ENCODE measurements at regions not wholly inside any gene's neighbourhood (a gene's known extent, or its start where the extent isn't known, plus 50 kb on each side); places are given as distances from the start of the nearest gene placed in this dataset.

GRCh38 chr2:149692961-149693396, 105.4 kb upstream of the MMADHC start:
- no peaks in the 10 kb centered on the region for H3K79me2 ChIP-seq (ENCODE audit: insufficient read depth, low read length)
- H3K4me3 ChIP-seq (ENCODE audit: low read length, poor library complexity, severe bottlenecking): no peak overlapping the region
- no peak overlapping the region for H3K9ac ChIP-seq (ENCODE audit: low read depth, low read length, poor library complexity, severe bottlenecking)
- no peaks in the 10 kb centered on the region for H3K36me3 ChIP-seq (ENCODE audit: insufficient read depth, low read length)
- no peaks in the 10 kb centered on the region for H3F3A ChIP-seq (ENCODE audit: low read depth)
- H3K4me1 ChIP-seq (ENCODE audit: insufficient read depth, low read length, poor library complexity, severe bottlenecking): no peaks in the 10 kb centered on the region
- no peaks in the 10 kb centered on the region for H3K9me2 ChIP-seq (replicated peaks; ENCODE audit: low read depth, low read length)
- TF ChIP-seq EZH2phosphoT487 (IDR thresholded peaks at IDR 0.05; ENCODE audit: borderline replicate concordance): no peak
- no peak for TF ChIP-seq CTCF (conservative IDR thresholded peaks at IDR 0.05; ENCODE audit: low read length)
- no peaks in the 10 kb centered on the region for H3K27me3 ChIP-seq (ENCODE audit: insufficient read depth, low read length, poor library complexity, severe bottlenecking)
- H3K9me3 ChIP-seq (ENCODE audit: insufficient read depth, low read depth, low read length): no peaks in the 10 kb centered on the region
- no peaks in the 10 kb centered on the region for H4K20me1 ChIP-seq (ENCODE audit: insufficient read depth, low read length, poor library complexity, severe bottlenecking)
- no peak overlapping the region for H2AFZ ChIP-seq (ENCODE audit: low read length)
- no peak overlapping the region for H3K4me2 ChIP-seq (ENCODE audit: low read depth, low read length, poor library complexity, severe bottlenecking)

GRCh38 chr2:149690825-149691224, 103.2 kb upstream of the MMADHC start:
- H3K36me3 ChIP-seq (ENCODE audit: insufficient read depth, low read length): no peaks in the 10 kb centered on the region
- H2AFZ ChIP-seq (ENCODE audit: low read length): no peak overlapping the region
- H3K79me2 ChIP-seq (ENCODE audit: insufficient read depth, low read length): no peaks in the 10 kb centered on the region
- H3K27me3 ChIP-seq (ENCODE audit: insufficient read depth, low read length, poor library complexity, severe bottlenecking): no peaks in the 10 kb centered on the region
- no peaks in the 10 kb centered on the region for H3K9me3 ChIP-seq (ENCODE audit: insufficient read depth, low read depth, low read length)
- H3K4me2 ChIP-seq (ENCODE audit: low read depth, low read length, poor library complexity, severe bottlenecking): no peak overlapping the region
- H3K9me2 ChIP-seq (replicated peaks; ENCODE audit: low read depth, low read length): no peaks in the 10 kb centered on the region
- H3K4me1 ChIP-seq (ENCODE audit: insufficient read depth, low read length, poor library complexity, severe bottlenecking): no peaks in the 10 kb centered on the region
- no peaks in the 10 kb centered on the region for H4K20me1 ChIP-seq (ENCODE audit: insufficient read depth, low read length, poor library complexity, severe bottlenecking)
- H3F3A ChIP-seq (ENCODE audit: low read depth): no peaks in the 10 kb centered on the region
- no peak for TF ChIP-seq EZH2phosphoT487 (IDR thresholded peaks at IDR 0.05; ENCODE audit: borderline replicate concordance)
- TF ChIP-seq CTCF (conservative IDR thresholded peaks at IDR 0.05; ENCODE audit: low read length): no peak
- H3K9ac ChIP-seq (ENCODE audit: low read depth, low read length, poor library complexity, severe bottlenecking): no peak overlapping the region
- no peak overlapping the region for H3K4me3 ChIP-seq (ENCODE audit: low read length, poor library complexity, severe bottlenecking)

- no peaks in the 10 kb centered on the region for H4K20me1 ChIP-seq (ENCODE audit: insufficient read depth, low read length, poor library complexity, severe bottlenecking)
- H3K4me1 ChIP-seq (ENCODE audit: insufficient read depth, low read length, poor library complexity, severe bottlenecking): no peaks in the 10 kb centered on the region
- no peaks in the 10 kb centered on the region for H3K9me3 ChIP-seq (ENCODE audit: insufficient read depth, low read depth, low read length)
- no peak overlapping the region for H3K4me2 ChIP-seq (ENCODE audit: low read depth, low read length, poor library complexity, severe bottlenecking)
- no peak overlapping the region for H3K9ac ChIP-seq (ENCODE audit: low read depth, low read length, poor library complexity, severe bottlenecking)
- H2AFZ ChIP-seq (ENCODE audit: low read length): no peak overlapping the region
- no peak for TF ChIP-seq EZH2phosphoT487 (IDR thresholded peaks at IDR 0.05; ENCODE audit: borderline replicate concordance)
- no peaks in the 10 kb centered on the region for H3K79me2 ChIP-seq (ENCODE audit: insufficient read depth, low read length)
- H3K36me3 ChIP-seq (ENCODE audit: insufficient read depth, low read length): no peaks in the 10 kb centered on the region
- no peak overlapping the region for H3K4me3 ChIP-seq (ENCODE audit: low read length, poor library complexity, severe bottlenecking)
- H3F3A ChIP-seq (ENCODE audit: low read depth): no peaks in the 10 kb centered on the region
- no peaks in the 10 kb centered on the region for H3K27me3 ChIP-seq (ENCODE audit: insufficient read depth, low read length, poor library complexity, severe bottlenecking)
- H3K9me2 ChIP-seq (replicated peaks; ENCODE audit: low read depth, low read length): no peaks in the 10 kb centered on the region
Measured at GRCh38 chr2:149687052-149687427, 99.5 kb upstream of the MMADHC start.

Measured in Loucy (cell line).